GM23338 (cell line): ENCODE measurements at regions not wholly inside any gene's neighbourhood (a gene's known extent, or its start where the extent isn't known, plus 50 kb on each side); places are given as distances from the start of the nearest gene placed in this dataset.

Source experiments
- CTCF ChIP-seq, 2 experiments: fragments of 200-600 bp in 1 of 2; sonication (generic) in 1 of 2; conservative IDR thresholded peaks; 2 replicates each; pipeline versions ENCODE4 v1.5.1 to v1.6.1; 2016 to 2017; ENCODE audit warnings: antibody characterized with exemption in 2 of 2, low read depth in 2 of 2, mild to moderate bottlenecking in 2 of 2, moderate library complexity in 1 of 2
- JUNB ChIP-seq: IDR thresholded peaks from one replicate; pipeline ENCODE4 v1.6.1; 2016; ENCODE audit warnings: antibody characterized with exemption; ENCODE audit not compliant: unreplicated experiment

- no peak for TF ChIP-seq CTCF (conservative IDR thresholded peaks at IDR 0.05; ENCODE audit: low read depth in 2 of 2)
- TF ChIP-seq JUNB = no peak
Measured at GRCh38 chr3:155012584-155012983, 67.5 kb upstream of the MME start.
